C4-2B (cell line): ENCODE measurements at regions not wholly inside any gene's neighbourhood (a gene's known extent, or its start where the extent isn't known, plus 50 kb on each side); places are given as distances from the start of the nearest gene placed in this dataset.

Experiments
- ZFX ChIP-seq: fragments of 450-650 bp; IDR thresholded peaks from 2 replicates; pipeline ENCODE4 v1.6.1; 2017
- TF ChIP-seq, protein P1 (sequence below): fragments of 450-650 bp; conservative IDR thresholded peaks from 2 replicates; pipeline ENCODE4 v1.5.1; 2017; ENCODE audit warnings: mild to moderate bottlenecking

DNA sequence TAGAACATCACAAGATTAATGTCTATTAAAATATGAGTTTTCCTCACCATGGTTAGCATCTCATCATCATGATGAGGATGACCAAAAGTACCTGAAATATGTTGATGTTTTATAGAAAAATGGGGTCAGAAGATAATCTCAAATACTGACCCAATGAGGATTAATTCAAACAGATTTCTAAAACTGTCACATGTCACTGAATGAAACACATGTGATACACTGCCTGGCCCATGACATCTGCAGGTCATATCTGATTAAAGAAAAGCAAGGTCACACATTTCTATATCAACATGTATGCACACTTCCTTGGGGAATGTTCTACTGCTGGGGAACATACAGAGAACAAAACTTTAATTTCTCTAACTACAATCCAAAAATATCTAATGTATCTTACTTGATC lies 470.6 kb upstream of the ADGRL2 start:
- TF ChIP-seq, protein P1, sequence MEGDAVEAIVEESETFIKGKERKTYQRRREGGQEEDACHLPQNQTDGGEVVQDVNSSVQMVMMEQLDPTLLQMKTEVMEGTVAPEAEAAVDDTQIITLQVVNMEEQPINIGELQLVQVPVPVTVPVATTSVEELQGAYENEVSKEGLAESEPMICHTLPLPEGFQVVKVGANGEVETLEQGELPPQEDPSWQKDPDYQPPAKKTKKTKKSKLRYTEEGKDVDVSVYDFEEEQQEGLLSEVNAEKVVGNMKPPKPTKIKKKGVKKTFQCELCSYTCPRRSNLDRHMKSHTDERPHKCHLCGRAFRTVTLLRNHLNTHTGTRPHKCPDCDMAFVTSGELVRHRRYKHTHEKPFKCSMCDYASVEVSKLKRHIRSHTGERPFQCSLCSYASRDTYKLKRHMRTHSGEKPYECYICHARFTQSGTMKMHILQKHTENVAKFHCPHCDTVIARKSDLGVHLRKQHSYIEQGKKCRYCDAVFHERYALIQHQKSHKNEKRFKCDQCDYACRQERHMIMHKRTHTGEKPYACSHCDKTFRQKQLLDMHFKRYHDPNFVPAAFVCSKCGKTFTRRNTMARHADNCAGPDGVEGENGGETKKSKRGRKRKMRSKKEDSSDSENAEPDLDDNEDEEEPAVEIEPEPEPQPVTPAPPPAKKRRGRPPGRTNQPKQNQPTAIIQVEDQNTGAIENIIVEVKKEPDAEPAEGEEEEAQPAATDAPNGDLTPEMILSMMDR, result no peak
- no peak for TF ChIP-seq ZFX
